Rectal smooth muscle tissue (tissue), 1 donor: ENCODE measurements at regions not wholly inside any gene's neighbourhood (a gene's known extent, or its start where the extent isn't known, plus 50 kb on each side); places are given as distances from the start of the nearest gene placed in this dataset.
"Not testable (repeated sequence)": the region's sequence is repeated elsewhere in the genome, so short reads cannot be mapped to it uniquely, and the experiment has no call there.

Experiments
- H3K27ac ChIP-seq: one replicate; pipeline ENCODE4 v1.7.0; 2013; ENCODE audit warnings: low read depth, low read length, inconsistent platforms
- H3K27me3 ChIP-seq: one replicate; pipeline ENCODE4 v1.7.0; 2013; ENCODE audit warnings: low read length; ENCODE audit not compliant: control insufficient read depth, insufficient read depth
- H3K36me3 ChIP-seq: one replicate; pipeline ENCODE4 v1.7.0; 2013; ENCODE audit warnings: low read length; ENCODE audit not compliant: control insufficient read depth, insufficient read depth
- H3K4me1 ChIP-seq: one replicate; pipeline ENCODE4 v1.7.0; 2013; ENCODE audit warnings: low read length; ENCODE audit not compliant: control insufficient read depth, insufficient read depth
- H3K4me3 ChIP-seq: one replicate; pipeline ENCODE4 v1.7.0; 2013; ENCODE audit warnings: low read length
- H3K9ac ChIP-seq: one replicate; pipeline ENCODE4 v1.7.0; 2013; ENCODE audit warnings: low read length

DNA sequence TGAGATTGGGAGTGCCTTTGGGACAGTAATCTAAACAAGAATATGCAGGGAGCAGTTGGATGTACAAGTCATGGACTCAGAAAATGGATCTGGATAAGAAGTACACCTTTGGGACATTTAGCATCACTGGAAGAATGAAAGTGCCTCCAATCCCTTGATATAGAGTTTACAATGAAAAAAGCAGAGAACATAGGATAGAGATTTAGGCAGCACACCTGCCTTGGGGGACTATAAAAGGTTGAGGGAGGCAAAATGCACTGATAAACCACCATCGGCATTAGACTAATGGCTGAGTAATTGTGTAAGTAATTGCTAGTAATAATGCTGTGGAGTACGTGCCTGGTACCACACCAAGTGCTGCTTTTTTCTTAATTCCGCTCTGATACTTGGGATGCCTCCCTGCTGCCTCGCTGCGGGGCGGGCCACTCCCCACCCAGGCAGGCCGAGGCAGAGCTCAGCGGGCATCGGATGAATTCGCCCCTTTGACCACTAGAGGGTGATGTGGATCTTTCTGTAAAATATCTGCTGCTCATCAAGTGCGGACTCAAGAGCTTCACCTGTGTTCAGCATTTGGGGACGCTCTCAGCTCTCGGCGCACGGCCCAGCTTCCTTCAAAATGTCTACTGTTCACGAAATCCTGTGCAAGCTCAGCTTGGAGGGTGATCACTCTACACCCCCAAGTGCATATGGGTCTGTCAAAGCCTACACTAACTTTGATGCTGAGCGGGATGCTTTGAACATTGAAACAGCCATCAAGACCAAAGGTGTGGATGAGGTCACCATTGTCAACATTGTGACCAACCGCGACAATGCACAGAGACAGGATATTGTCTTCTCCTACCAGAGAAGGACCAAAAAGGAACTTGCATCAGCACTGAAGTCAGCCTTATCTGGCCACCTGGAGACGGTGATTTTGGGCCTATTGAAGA, 99.9 kb downstream of the ANKRD18B start:
- H3K27me3 ChIP-seq: peaks cover 3% of the 10 kb centered on the region
- H3K4me3 ChIP-seq: no peak overlapping the region
- no peak overlapping the region for H3K27ac ChIP-seq
- no peaks in the 10 kb centered on the region for H3K36me3 ChIP-seq
- no peak overlapping the region for H3K9ac ChIP-seq
- H3K4me1 ChIP-seq: peaks cover 3% of the 10 kb centered on the region

- not testable (repeated sequence) for H3K36me3 ChIP-seq, H3K27ac ChIP-seq, H3K9ac ChIP-seq, H3K27me3 ChIP-seq, H3K4me3 ChIP-seq, H3K4me1 ChIP-seq
Observed at GRCh38 chr9:33628318-33628717, 104.3 kb downstream of the ANKRD18B start.

DNA sequence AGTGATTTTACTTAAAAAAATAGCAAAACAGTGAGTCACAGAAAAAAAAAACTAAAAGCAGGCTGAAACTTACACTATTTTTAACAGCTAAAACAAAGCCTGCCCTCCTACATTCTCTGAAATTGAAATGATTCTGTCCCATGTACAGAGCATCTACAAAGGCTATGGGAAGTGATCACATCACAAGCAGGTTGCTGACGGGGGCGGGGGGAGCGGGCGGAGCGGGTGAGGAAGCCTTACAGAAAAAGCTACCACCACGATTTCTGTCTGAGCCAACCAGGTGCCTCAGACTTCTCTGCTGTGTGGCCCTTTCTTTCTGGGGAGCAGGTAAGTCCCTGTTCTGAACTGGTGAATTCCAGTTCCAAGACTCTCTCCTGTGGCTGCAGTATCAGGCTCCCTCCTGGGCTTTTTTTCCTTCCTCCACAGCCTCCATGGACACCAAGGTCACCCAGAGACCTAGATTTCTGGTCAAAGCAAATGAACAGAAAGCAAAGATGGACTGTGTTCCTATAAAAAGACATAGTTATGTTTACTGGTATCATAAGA, 104.9 kb downstream of the ANKRD18B start:
- Histone ChIP-seq H3K4me1 (no peaks in the 10 kb centered on the region), H3K27me3 (no peaks in the 10 kb centered on the region), H3K9ac (no peak overlapping the region), H3K27ac (no peak overlapping the region), H3K36me3 (no peaks in the 10 kb centered on the region), H3K4me3 (no peak overlapping the region)

DNA sequence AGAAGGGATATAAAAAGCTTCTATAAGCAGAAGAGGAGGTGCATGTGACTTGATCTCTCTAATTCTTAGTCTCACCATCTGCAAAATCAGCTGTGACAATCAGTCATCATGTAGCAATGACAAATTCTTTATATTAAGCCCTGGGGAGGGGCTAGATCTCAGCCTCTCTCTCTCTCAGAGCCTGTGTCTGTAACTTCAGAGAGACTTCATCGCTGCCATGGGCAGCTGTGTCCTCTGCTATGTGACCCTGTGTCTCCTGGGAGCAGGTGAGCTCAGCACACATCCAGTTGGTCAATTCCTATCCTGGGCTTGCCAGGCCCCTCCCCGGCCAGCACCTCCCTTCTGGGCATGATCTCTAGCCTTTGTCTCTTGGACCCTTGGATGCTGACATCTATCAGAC, 109.6 kb downstream of the ANKRD18B start:
- Histone ChIP-seq H3K27me3 (no peaks in the 10 kb centered on the region), H3K4me1 (no peaks in the 10 kb centered on the region), H3K9ac (no peak overlapping the region), H3K4me3 (no peak overlapping the region), H3K36me3 (no peaks in the 10 kb centered on the region), H3K27ac (no peak overlapping the region)

- no peak overlapping the region for H3K9ac ChIP-seq
- no peak overlapping the region for H3K27ac ChIP-seq
- no peaks in the 10 kb centered on the region for H3K27me3 ChIP-seq
Observed at GRCh38 chr9:33637881-33638280, 113.8 kb downstream of the ANKRD18B start.

DNA sequence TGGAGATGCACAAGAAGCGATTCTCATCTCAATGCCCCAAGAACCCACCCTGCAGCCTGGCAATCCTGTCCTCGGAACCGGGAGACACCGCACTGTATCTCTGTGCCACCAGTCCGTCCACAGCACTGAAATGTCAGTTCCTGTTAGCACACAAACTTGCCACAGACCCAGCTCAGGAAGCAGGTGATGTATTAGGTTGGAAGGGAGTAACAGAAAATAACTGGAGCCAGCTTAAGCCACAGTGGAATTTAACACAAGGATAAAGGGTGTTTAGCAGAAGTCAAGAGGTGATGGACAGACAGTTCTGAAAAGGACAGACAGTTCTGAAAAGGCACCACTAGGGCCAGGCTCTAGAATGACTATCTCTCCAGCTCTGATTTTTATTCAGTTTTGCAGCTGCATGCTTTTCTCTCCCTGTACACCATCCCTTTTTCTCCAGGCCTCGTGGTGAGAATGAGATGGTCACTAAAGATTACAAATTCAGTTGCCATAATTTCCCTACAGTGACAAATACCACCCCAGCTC, 114.4 kb downstream of the ANKRD18B start:
- Histone ChIP-seq H3K27ac (no peak overlapping the region), H3K27me3 (no peaks in the 10 kb centered on the region), H3K4me1 (no peaks in the 10 kb centered on the region), H3K9ac (no peak overlapping the region), H3K36me3 (no peaks in the 10 kb centered on the region), H3K4me3 (no peak overlapping the region)

More at GRCh38 chr9:33637881-33638280, 113.8 kb downstream of the ANKRD18B start:
- Histone ChIP-seq H3K36me3 (no peaks in the 10 kb centered on the region), H3K4me3 (no peak overlapping the region), H3K4me1 (no peaks in the 10 kb centered on the region)

GRCh38 chr9:33645706-33646105, 121.7 kb downstream of the ANKRD18B start:
- no peaks in the 10 kb centered on the region for H3K36me3 ChIP-seq
- no peak overlapping the region for H3K27ac ChIP-seq
- no peaks in the 10 kb centered on the region for H3K4me1 ChIP-seq
- H3K4me3 ChIP-seq: no peak overlapping the region
- no peaks in the 10 kb centered on the region for H3K27me3 ChIP-seq
- no peak overlapping the region for H3K9ac ChIP-seq

- no peak overlapping the region for H3K9ac ChIP-seq
- no peak overlapping the region for H3K4me3 ChIP-seq
- no peaks in the 10 kb centered on the region for H3K36me3 ChIP-seq
- H3K4me1 ChIP-seq: no peaks in the 10 kb centered on the region
- H3K27ac ChIP-seq: no peak overlapping the region
- H3K27me3 ChIP-seq: no peaks in the 10 kb centered on the region
Observed at GRCh38 chr9:33649463-33649862, 125.4 kb downstream of the ANKRD18B start.

- Histone ChIP-seq H3K9ac (no peak overlapping the region), H3K4me1 (no peaks in the 10 kb centered on the region), H3K27ac (no peak overlapping the region), H3K4me3 (no peak overlapping the region), H3K27me3 (no peaks in the 10 kb centered on the region), H3K36me3 (no peaks in the 10 kb centered on the region)
Observed at GRCh38 chr9:33651125-33651524, 127.1 kb downstream of the ANKRD18B start.

GRCh38 chr9:33659921-33660320, 135.4 kb upstream of the PRSS3 start:
- H3K36me3 ChIP-seq: no peaks in the 10 kb centered on the region
- H3K27ac ChIP-seq: no peak overlapping the region
- no peaks in the 10 kb centered on the region for H3K4me1 ChIP-seq
- H3K27me3 ChIP-seq: no peaks in the 10 kb centered on the region
- no peak overlapping the region for H3K9ac ChIP-seq
- H3K4me3 ChIP-seq: no peak overlapping the region

DNA sequence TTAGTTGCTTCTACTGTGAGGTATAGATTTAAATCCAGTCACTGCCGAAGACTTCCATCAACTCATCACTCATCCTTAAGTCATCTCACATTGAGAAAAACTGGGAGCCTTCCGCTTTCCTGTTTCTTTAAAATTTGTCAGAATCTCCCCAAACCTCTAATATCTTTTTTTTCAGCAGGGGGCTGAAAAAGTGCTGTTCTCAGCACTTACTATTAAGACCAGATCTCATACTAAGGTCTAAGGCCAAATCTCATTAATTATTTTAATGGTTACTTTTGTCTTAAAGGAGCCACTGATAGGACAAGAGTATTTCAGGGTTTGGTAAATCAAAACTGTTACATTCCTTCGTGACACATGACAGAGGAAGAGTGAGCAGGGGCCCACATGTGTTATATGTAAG, 134.6 kb upstream of the PRSS3 start:
- H3K27me3 ChIP-seq: no peaks in the 10 kb centered on the region
- H3K4me3 ChIP-seq: no peak overlapping the region
- H3K27ac ChIP-seq: no peak overlapping the region
- no peak overlapping the region for H3K9ac ChIP-seq
- no peaks in the 10 kb centered on the region for H3K36me3 ChIP-seq
- no peaks in the 10 kb centered on the region for H3K4me1 ChIP-seq

GRCh38 chr9:33661176-33661575, 134.2 kb upstream of the PRSS3 start:
- H3K27ac ChIP-seq: no peak overlapping the region
- H3K9ac ChIP-seq: no peak overlapping the region
- no peaks in the 10 kb centered on the region for H3K4me1 ChIP-seq
- H3K27me3 ChIP-seq: no peaks in the 10 kb centered on the region
- H3K36me3 ChIP-seq: no peaks in the 10 kb centered on the region
- H3K4me3 ChIP-seq: no peak overlapping the region

DNA sequence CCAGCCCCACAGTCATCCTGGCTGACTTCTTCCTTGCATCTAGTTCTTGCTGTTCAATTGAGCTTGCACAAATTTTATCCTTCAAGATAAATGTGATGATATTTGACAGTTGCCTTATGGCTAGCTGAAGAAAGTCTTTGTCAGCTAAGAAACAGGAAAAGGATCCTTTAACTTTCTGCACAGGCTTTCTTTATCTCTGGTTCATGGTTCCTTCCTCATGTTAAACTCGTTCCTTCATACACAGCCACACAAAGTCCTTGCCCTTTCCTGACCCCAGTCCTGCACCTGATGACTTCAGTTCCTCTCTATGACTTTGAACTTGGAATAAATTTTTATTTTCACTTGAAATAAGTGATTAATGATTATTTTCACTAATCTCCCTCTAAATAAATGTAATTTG, 132.5 kb upstream of the PRSS3 start:
- H3K4me1 ChIP-seq: no peaks in the 10 kb centered on the region
- no peak overlapping the region for H3K27ac ChIP-seq
- no peaks in the 10 kb centered on the region for H3K36me3 ChIP-seq
- H3K9ac ChIP-seq: no peak overlapping the region
- no peak overlapping the region for H3K4me3 ChIP-seq
- H3K27me3 ChIP-seq: no peaks in the 10 kb centered on the region
